Fibroblast of mammary gland (primary cell): ENCODE measurements at regions not wholly inside any gene's neighbourhood (a gene's known extent, or its start where the extent isn't known, plus 50 kb on each side); places are given as distances from the start of the nearest gene placed in this dataset.

Source experiments
- DNase-seq: peaks from one replicate; pipeline ENCODE4 v3.0.0-alpha.2; 2010; ENCODE audit warnings: low read depth
- H3K4me3 ChIP-seq: 2 replicates; pipeline ENCODE4 v1.5.1; 2011; ENCODE audit warnings: low read depth, mild to moderate bottlenecking, low read length, moderate library complexity; ENCODE audit not compliant: control insufficient read depth
- CTCF ChIP-seq: conservative IDR thresholded peaks from 2 replicates; pipeline ENCODE4 v1.5.1; 2011; ENCODE audit warnings: low read depth, low read length, inconsistent platforms; ENCODE audit not compliant: control insufficient read depth, insufficient read depth

- TF ChIP-seq CTCF = no peak
- H3K4me3 ChIP-seq = no peak overlapping the region
- no peak for DNase-seq
These were observed 476.8 kb downstream of the CCSER2 start for GRCh38 chr10:84805149-84805548.

GRCh38 chr10:84811113-84811512 is 482.7 kb downstream of the CCSER2 start:
- DNase-seq = no peak
- no peak for TF ChIP-seq CTCF
- no peak overlapping the region for H3K4me3 ChIP-seq

- H3K4me3 ChIP-seq = no peak overlapping the region
- no peak for DNase-seq
- no peak for TF ChIP-seq CTCF
These were observed 490.6 kb downstream of the CCSER2 start for GRCh38 chr10:84818961-84819360.

GRCh38 chr10:84820120-84820519 is 491.7 kb downstream of the CCSER2 start:
- no peak overlapping the region for H3K4me3 ChIP-seq
- TF ChIP-seq CTCF = no peak

GRCh38 chr10:84820596-84820995 is 492.2 kb downstream of the CCSER2 start:
- no peak for TF ChIP-seq CTCF
- DNase-seq = no peak
- no peak overlapping the region for H3K4me3 ChIP-seq

More at GRCh38 chr10:84820120-84820519, 491.7 kb downstream of the CCSER2 start:
- no peak for DNase-seq

GRCh38 chr10:84822931-84823630 is 494.7 kb downstream of the CCSER2 start:
- TF ChIP-seq CTCF = no peak
- DNase-seq = no peak
- no peak overlapping the region for H3K4me3 ChIP-seq

GRCh38 chr10:84824525-84824924 is 496.1 kb downstream of the CCSER2 start:
- no peak overlapping the region for H3K4me3 ChIP-seq
- DNase-seq = no peak
- TF ChIP-seq CTCF = no peak
